HepG2 (cell line): ENCODE measurements at regions not wholly inside any gene's neighbourhood (a gene's known extent, or its start where the extent isn't known, plus 50 kb on each side); places are given as distances from the start of the nearest gene placed in this dataset.

ENCODE experiments used
- ATAC-seq: fragments of 200-7000 bp; cut with Tn5 transposase; 3 replicates; pipeline ENCODE4 v1.9.1; 2020; ENCODE audit warnings: mild to moderate bottlenecking, moderate library complexity
- BruUV-seq: library from RNA; stranded (reverse); fragments of 400-500 nt; replicated peaks from 2 replicates; lab custom pipeline; 2021; lab: Mats Ljungman, UMichigan
- CTCF ChIA-PET: fragments of 300-600 bp; formaldehyde crosslinking; extraction: SDS; loops from one replicate; lab custom pipeline; 2021; ENCODE audit warnings: low total read pairs, inconsistent platforms, low intra/inter-chr PET ratio; lab: Yijun Ruan, JAX
- POLR2A ChIA-PET: fragments of 350-600 bp; sonication (Branson Sonifier 250); formaldehyde crosslinking; loops from one replicate; lab custom pipeline; 2020; ENCODE audit warnings: antibody characterized with exemption, inconsistent platforms; lab: Yijun Ruan, JAX
- DNase-seq: peaks from one replicate; pipeline ENCODE4 v3.0.0-alpha.2; 2015; ENCODE audit warnings: low spot score
- FAIRE-seq: peaks from 3 replicates; lab custom pipeline; 2011; peaks lifted over from hg19 to GRCh38; lab: Jason Lieb, UNC
- H2AFZ ChIP-seq: one replicate; pipeline ENCODE4 v1.6.1; 2011; ENCODE audit warnings: low read length, inconsistent platforms
- H3K27ac ChIP-seq: fragments of 300-600 bp; 3 replicates; pipeline ENCODE4 v1.8.0; 2011; ENCODE audit warnings: mixed run types, mild to moderate bottlenecking, mixed read lengths, low read length, inconsistent platforms; ENCODE audit not compliant: insufficient read depth; ENCODE audit errors: extremely low read length
- H3K27me3 ChIP-seq, 2 experiments: fragments of 200-600 bp in 1 of 2; 2 replicates in 1 of 2; 3 replicates in 1 of 2; pipeline versions ENCODE4 v1.6.0 to v1.8.0; 2011; ENCODE audit warnings: low read length in 2 of 2, mild to moderate bottlenecking in 2 of 2, moderate library complexity in 2 of 2, inconsistent platforms in 1 of 2; ENCODE audit not compliant: insufficient read depth in 2 of 2, control insufficient read depth in 1 of 2
- H3K36me3 ChIP-seq, 2 experiments: fragments of 200-600 bp in 1 of 2; replicated peaks in 1 of 2; 2 replicates in 1 of 2; 3 replicates in 1 of 2; pipeline versions ENCODE4 v1.5.1 to v1.8.0; 2011; ENCODE audit warnings: low read length in 2 of 2, inconsistent platforms in 1 of 2; ENCODE audit not compliant: insufficient read depth in 2 of 2, control insufficient read depth in 1 of 2
- H3K4me1 ChIP-seq: 2 replicates; pipeline ENCODE4 v1.5.1; 2012; ENCODE audit warnings: low read length, inconsistent platforms; ENCODE audit not compliant: insufficient read depth
- H3K4me2 ChIP-seq: 2 replicates; pipeline ENCODE4 v1.6.0; 2011; ENCODE audit warnings: low read depth, low read length, inconsistent platforms
- H3K4me3 ChIP-seq, 3 experiments: fragments of 200-600 bp in 1 of 3; sonication (generic), shearing (Covaris generic) in 1 of 3; replicated peaks in 1 of 3; 2 replicates each; pipeline ENCODE4 v1.5.1; 2011 to 2016; ENCODE audit warnings: low read length in 3 of 3, inconsistent platforms in 2 of 3, low read depth in 2 of 3, mild to moderate bottlenecking in 2 of 3, control low read depth in 1 of 3, mixed read lengths in 1 of 3; ENCODE audit not compliant: insufficient read depth in 1 of 3
- H3K79me2 ChIP-seq: one replicate; pipeline ENCODE4 v1.6.1; 2011; ENCODE audit warnings: low read length, inconsistent platforms; ENCODE audit not compliant: insufficient read depth
- H3K9ac ChIP-seq: 2 replicates; pipeline ENCODE4 v1.6.0; 2011; ENCODE audit warnings: mild to moderate bottlenecking, low read depth, low read length, inconsistent platforms; ENCODE audit not compliant: insufficient read depth
- H3K9me3 ChIP-seq: 2 replicates; pipeline ENCODE4 v1.5.1; 2012; ENCODE audit warnings: mild to moderate bottlenecking, low read length
- H4K20me1 ChIP-seq: 2 replicates; pipeline ENCODE4 v1.6.0; 2011; ENCODE audit warnings: inconsistent platforms, mild to moderate bottlenecking, low read length, moderate library complexity; ENCODE audit not compliant: insufficient read depth
- BATF2 ChIP-seq: sonication (generic); formaldehyde crosslinking; IDR thresholded peaks from 2 replicates; pipeline ENCODE4 v1.8.0; 2022; ENCODE audit warnings: mild to moderate bottlenecking, missing genetic modification reagents, moderate library complexity
- HIVEP1 ChIP-seq: sonication (generic); formaldehyde crosslinking; IDR thresholded peaks from 2 replicates; pipeline ENCODE4 v1.4.0; 2020; ENCODE audit warnings: mild to moderate bottlenecking, missing genetic modification reagents
- HMG20B ChIP-seq: conservative IDR thresholded peaks from 2 replicates; pipeline ENCODE4 v1.6.1; 2016; ENCODE audit warnings: missing genetic modification reagents, missing compliant biosample characterization
- JARID2 ChIP-seq: sonication (generic); formaldehyde crosslinking; IDR thresholded peaks from 2 replicates; pipeline ENCODE4 v1.8.1; 2023; ENCODE audit warnings: missing genetic modification reagents, inconsistent platforms; ENCODE audit not compliant: insufficient replicate concordance
- JUND ChIP-seq: sonication (generic); formaldehyde crosslinking; IDR thresholded peaks from 2 replicates; pipeline ENCODE4 v1.8.0; 2022; ENCODE audit warnings: mild to moderate bottlenecking, missing genetic modification reagents
- KLF16 ChIP-seq, 2 experiments: sonication (generic) in 1 of 2; formaldehyde crosslinking in 1 of 2; IDR thresholded peaks; 2 replicates each; pipeline versions ENCODE4 v1.6.1 to v1.8.0; 2016 to 2023; ENCODE audit warnings: missing genetic modification reagents in 2 of 2, missing compliant biosample characterization in 1 of 2
- LBX2 ChIP-seq: sonication (generic); formaldehyde crosslinking; IDR thresholded peaks from 2 replicates; pipeline ENCODE4 v1.5.0; 2020; ENCODE audit warnings: missing genetic modification reagents, mild to moderate bottlenecking, borderline replicate concordance
- NFKB2 ChIP-seq: sonication (generic); formaldehyde crosslinking; IDR thresholded peaks from 2 replicates; pipeline ENCODE4 v1.4.0; 2020; ENCODE audit warnings: missing genetic modification reagents, borderline replicate concordance
- REXO4 ChIP-seq: sonication (generic); formaldehyde crosslinking; IDR thresholded peaks from 2 replicates; pipeline ENCODE4 v1.8.0; 2022; ENCODE audit warnings: missing genetic modification reagents, mild to moderate bottlenecking, borderline replicate concordance
- ZNF281 ChIP-seq: sonication (generic); formaldehyde crosslinking; IDR thresholded peaks from 2 replicates; pipeline ENCODE4 v1.4.0; 2020; ENCODE audit warnings: missing genetic modification reagents, borderline replicate concordance
- ZNF576 ChIP-seq: sonication (generic); formaldehyde crosslinking; IDR thresholded peaks from 2 replicates; pipeline ENCODE4 v1.4.0; 2020; ENCODE audit warnings: mild to moderate bottlenecking, missing genetic modification reagents
- ZNF777 ChIP-seq: sonication (generic); formaldehyde crosslinking; IDR thresholded peaks from 2 replicates; pipeline ENCODE4 v1.4.0; 2020; ENCODE audit warnings: missing genetic modification reagents
- WGBS: methylation state at CpG from one replicate; pipeline ENCODE4 v1.1.6; 2017; ENCODE audit warnings: low lambda C conversion rate; 5-methylcytosine and 5-hydroxymethylcytosine counted together
- in situ Hi-C: cut with HindIII; loops from 2 replicates; pipeline ENCODE4 v1.10.0; 2017; ENCODE audit warnings: low pct_unique_long_range_greater_than_20kb; ENCODE audit not compliant: extremely low pct_ligation_motif_present
- intact Hi-C: fragments of 100-400 bp; cut with micrococcal nuclease; formaldehyde crosslinking; loops from one replicate; pipeline ENCODE4 v1.10.0; 2022; ENCODE audit not compliant: unreplicated experiment

- in situ Hi-C loops: no loop called here
- Histone ChIP-seq H2AFZ (no peak overlapping the region), H3K36me3 (no peaks in the 10 kb centered on the region), H4K20me1 (no peaks in the 10 kb centered on the region), H3K4me3 (no peak overlapping the region), H3K9me3 (peaks cover 16% of the 10 kb centered on the region), H3K79me2 (no peaks in the 10 kb centered on the region)
- no peak for FAIRE-seq
- ATAC-seq: no peak
- BruUV-seq: no TSS peak
- CTCF ChIA-PET: no interaction called here
- no peak for TF ChIP-seq REXO4 (CRISPR knock-in tag)
- no peak for TF ChIP-seq LBX2 (CRISPR knock-in tag)
- no peak for TF ChIP-seq ZNF281 (CRISPR knock-in tag)
- no peak for TF ChIP-seq HIVEP1 (CRISPR knock-in tag)
- no peak for TF ChIP-seq ZNF777 (CRISPR knock-in tag)
- TF ChIP-seq HMG20B (CRISPR knock-in tag): no peak
- no peak for TF ChIP-seq NFKB2 (CRISPR knock-in tag)
- TF ChIP-seq BATF2 (CRISPR knock-in tag): no peak
- TF ChIP-seq KLF16 (CRISPR knock-in tag; IDR thresholded peaks at IDR 0.05): no peak
- no peak for TF ChIP-seq ZNF576
- TF ChIP-seq JUND (CRISPR knock-in tag): no peak
- TF ChIP-seq JARID2 (CRISPR knock-in tag): no peak
- TF ChIP-seq, all 625 proteins: peak for 0
- no peak for DNase-seq
- intact Hi-C loops: no loop called here
- H3K4me2 ChIP-seq: no peak overlapping the region
- POLR2A ChIA-PET: no interaction called here
- WGBS: 26% methylated on average over 1 of the region's 1 CpG
- no peaks in the 10 kb centered on the region for H3K4me1 ChIP-seq
- H3K27me3 ChIP-seq: no peaks in the 10 kb centered on the region
- no peak overlapping the region for H3K9ac ChIP-seq
- H3K27ac ChIP-seq: no peak overlapping the region
Observed at GRCh38 chr2:14790041-14790640, 157.6 kb downstream of the LRATD1 start.
